Gastroesophageal sphincter (tissue), 4 donors: ENCODE measurements at regions not wholly inside any gene's neighbourhood (a gene's known extent, or its start where the extent isn't known, plus 50 kb on each side); places are given as distances from the start of the nearest gene placed in this dataset.

ENCODE experiments used
- ATAC-seq: fragments of 150-250 bp; one replicate; pipeline ENCODE4 v1.9.1; 2016; ENCODE audit warnings: mild to moderate bottlenecking, moderate library complexity
- H3K27ac ChIP-seq, 4 donors: fragments of 200-600 bp; sonication (generic) in 3 of 4; 1 replicate in 3 of 4; 2 replicates in 1 of 4; pipeline ENCODE4 v1.5.1; 2016 to 2019
- H3K27me3 ChIP-seq: fragments of 200-600 bp; sonication (generic); one replicate; pipeline ENCODE4 v1.5.1; 2019
- H3K36me3 ChIP-seq, 2 donors: fragments of 200-600 bp; sonication (generic); one replicate each; pipeline ENCODE4 v1.5.1; 2019; ENCODE audit warnings: control low read depth in 1 of 2
- H3K4me1 ChIP-seq, 3 donors: fragments of 200-600 bp; sonication (generic); 1 replicate in 2 of 3; 2 replicates in 1 of 3; pipeline ENCODE4 v1.5.1; 2016 to 2019; ENCODE audit warnings: control low read depth in 2 of 3
- H3K4me3 ChIP-seq, 2 donors: fragments of 200-600 bp; sonication (generic); one replicate each; pipeline ENCODE4 v1.5.1; 2019; ENCODE audit warnings: mild to moderate bottlenecking in 1 of 2, moderate library complexity in 1 of 2
- H3K9me3 ChIP-seq, 3 donors: fragments of 200-600 bp; sonication (generic); one replicate each; pipeline ENCODE4 v1.5.1; 2017 to 2019; ENCODE audit warnings: control low read depth in 2 of 3
- CTCF ChIP-seq, 4 experiments: fragments of 200-600 bp in 2 of 4; fragments of 450-650 bp in 2 of 4; sonication (generic) in 1 of 4; IDR thresholded peaks; one replicate each; pipeline ENCODE4 v1.5.1; 2017 to 2019; ENCODE audit warnings: antibody characterized with exemption in 4 of 4, mild to moderate bottlenecking in 2 of 4, moderate library complexity in 2 of 4
- EP300 ChIP-seq: sonication (generic); formaldehyde crosslinking; IDR thresholded peaks from one replicate; pipeline ENCODE4 v1.6.1; 2017; ENCODE audit warnings: antibody characterized with exemption, mild to moderate bottlenecking
- POLR2A ChIP-seq, 2 donors: fragments of 450-650 bp; IDR thresholded peaks; one replicate each; pipeline ENCODE4 v1.6.1; 2017; ENCODE audit warnings: antibody characterized with exemption in 2 of 2, mild to moderate bottlenecking in 2 of 2, moderate library complexity in 1 of 2
- POLR2AphosphoS5 ChIP-seq: sonication (generic); formaldehyde crosslinking; IDR thresholded peaks from one replicate; pipeline ENCODE4 v1.6.1; 2017; ENCODE audit warnings: antibody characterized with exemption
- WGBS, 2 donors: methylation state at CpG; one replicate each; pipeline ENCODE4 v1.1.5; 2018; ENCODE audit warnings: low coverage in 1 of 2; 5-methylcytosine and 5-hydroxymethylcytosine counted together

- no peak for ATAC-seq
- no peak overlapping the region for H3K4me3 ChIP-seq
Measured at GRCh38 chr10:8616166-8616565, 561.7 kb downstream of the GATA3 start.

GRCh38 chr10:8617792-8618191, 563.3 kb downstream of the GATA3 start:
- ATAC-seq, result no peak
- Histone ChIP-seq H3K27ac (no peak overlapping the region), H3K4me1 (no peaks in the 10 kb centered on the region), H3K27me3 (no peaks in the 10 kb centered on the region), H3K4me3 (no peak overlapping the region), H3K9me3 (no peaks in the 10 kb centered on the region), H3K36me3 (no peaks in the 10 kb centered on the region)
- TF ChIP-seq CTCF (IDR thresholded peaks at IDR 0.05), result no peak
- TF ChIP-seq EP300, result no peak
- no peak for TF ChIP-seq POLR2A (IDR thresholded peaks at IDR 0.05)
- no peak for TF ChIP-seq POLR2AphosphoS5
- 85 to 92% methylated on average over 2 of the region's 2 CpGs for WGBS, 2 donors

More at GRCh38 chr10:8616166-8616565, 561.7 kb downstream of the GATA3 start:
- Histone ChIP-seq H3K27ac (no peak overlapping the region), H3K36me3 (no peaks in the 10 kb centered on the region), H3K9me3 (no peaks in the 10 kb centered on the region), H3K4me1 (no peaks in the 10 kb centered on the region), H3K27me3 (no peaks in the 10 kb centered on the region)
- 7 to 18% methylated on average over 5 to 6 of the region's 6 CpGs for WGBS, 2 donors
- TF ChIP-seq POLR2AphosphoS5 (no peak), CTCF (IDR thresholded peaks at IDR 0.05) (no peak), EP300 (no peak), POLR2A (IDR thresholded peaks at IDR 0.05) (no peak)

- no peaks in the 10 kb centered on the region for H3K4me1 ChIP-seq
- 68 to 81% methylated on average over 4 of the region's 4 CpGs for WGBS, 2 donors
- no peak for TF ChIP-seq EP300
- TF ChIP-seq CTCF (IDR thresholded peaks at IDR 0.05), result no peak
- no peak for TF ChIP-seq POLR2AphosphoS5
- no peak for TF ChIP-seq POLR2A (IDR thresholded peaks at IDR 0.05)
- no peak overlapping the region for H3K4me3 ChIP-seq
- no peak overlapping the region for H3K27ac ChIP-seq
- H3K36me3 ChIP-seq, result no peaks in the 10 kb centered on the region
- no peaks in the 10 kb centered on the region for H3K9me3 ChIP-seq
- no peak for ATAC-seq
- H3K27me3 ChIP-seq, result no peaks in the 10 kb centered on the region
Measured at GRCh38 chr10:8618834-8619233, 564.3 kb downstream of the GATA3 start.

- H3K27ac ChIP-seq, result no peak overlapping the region
- WGBS, 2 donors, result 70 to 100% methylated on average over 2 to 4 of the region's 5 CpGs
- no peaks in the 10 kb centered on the region for H3K36me3 ChIP-seq
- no peak for TF ChIP-seq CTCF (IDR thresholded peaks at IDR 0.05)
- no peak for TF ChIP-seq EP300
- TF ChIP-seq POLR2AphosphoS5, result no peak
- H3K9me3 ChIP-seq, result no peaks in the 10 kb centered on the region
- H3K27me3 ChIP-seq, result no peaks in the 10 kb centered on the region
- H3K4me3 ChIP-seq, result no peak overlapping the region
- no peaks in the 10 kb centered on the region for H3K4me1 ChIP-seq
- ATAC-seq, result no peak
Measured at GRCh38 chr10:8628351-8628750, 573.9 kb downstream of the GATA3 start.

GRCh38 chr10:8633909-8634308, 579.4 kb downstream of the GATA3 start:
- no peak for ATAC-seq
- H3K27me3 ChIP-seq, result no peaks in the 10 kb centered on the region
- WGBS, 2 donors, result 75% methylated on average over 1 of the region's 1 CpG
- no peak overlapping the region for H3K27ac ChIP-seq
- H3K9me3 ChIP-seq, result no peaks in the 10 kb centered on the region
- no peak for TF ChIP-seq CTCF (IDR thresholded peaks at IDR 0.05)
- no peak for TF ChIP-seq EP300
- no peak for TF ChIP-seq POLR2A (IDR thresholded peaks at IDR 0.05)
- no peak for TF ChIP-seq POLR2AphosphoS5
- no peaks in the 10 kb centered on the region for H3K4me1 ChIP-seq
- no peak overlapping the region for H3K4me3 ChIP-seq
- H3K36me3 ChIP-seq, result no peaks in the 10 kb centered on the region
